ENCODE measurements at regions not wholly inside any gene's neighbourhood (a gene's known extent, or its start where the extent isn't known, plus 50 kb on each side); places are given as distances from the start of the nearest gene placed in this dataset.
A peak's percentile ranks its signal among the peaks of the same experiment; 100 is the strongest.

- no peak for DNase-seq
Measured at GRCh38 chr12:59196989-59197388, 276.7 kb upstream of the LRIG3 start.

DNA sequence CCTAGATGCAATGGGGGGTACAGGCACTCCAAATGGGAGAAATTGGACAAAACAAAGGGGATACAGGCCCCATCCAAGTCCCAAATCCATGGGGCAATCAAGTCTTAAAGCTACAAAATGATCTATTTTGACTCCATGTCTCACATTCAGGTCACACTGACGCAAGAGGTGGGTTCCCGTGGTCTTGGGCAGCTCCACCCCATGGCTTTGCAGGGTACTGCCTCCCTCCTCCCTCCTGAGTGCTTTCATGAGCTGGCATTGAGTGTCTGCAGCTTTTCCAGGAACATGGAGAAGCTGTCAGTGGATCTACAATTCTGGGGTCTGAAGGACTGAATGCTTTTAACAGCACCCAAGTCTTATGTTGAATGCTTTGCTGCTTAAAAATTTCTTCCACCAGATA is 274.5 kb upstream of the LRIG3 start:
- no peak for DNase-seq

GRCh38 chr12:59193476-59194050 is 273.3 kb upstream of the LRIG3 start:
- no peak for DNase-seq

DNA sequence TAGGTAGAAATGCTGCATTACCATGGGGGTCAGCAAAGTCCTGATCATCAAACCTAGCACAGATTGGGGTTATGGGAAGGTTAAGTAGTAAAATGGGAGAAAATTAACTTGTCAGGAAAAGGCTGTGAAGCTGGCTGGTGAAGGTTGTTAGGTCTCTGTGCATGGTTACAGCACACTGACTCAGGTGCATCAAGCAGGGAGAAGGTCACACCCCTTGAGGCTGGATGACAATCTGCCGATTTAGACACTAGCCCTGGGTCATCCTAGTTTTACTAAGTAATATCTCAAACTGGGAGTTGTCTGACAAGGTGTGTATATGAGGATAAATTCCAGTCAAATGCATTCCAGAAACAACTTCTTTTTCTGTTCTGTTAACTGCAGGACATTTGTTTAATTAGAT is 271.1 kb upstream of the LRIG3 start:
- DNase-seq, result no peak

DNA sequence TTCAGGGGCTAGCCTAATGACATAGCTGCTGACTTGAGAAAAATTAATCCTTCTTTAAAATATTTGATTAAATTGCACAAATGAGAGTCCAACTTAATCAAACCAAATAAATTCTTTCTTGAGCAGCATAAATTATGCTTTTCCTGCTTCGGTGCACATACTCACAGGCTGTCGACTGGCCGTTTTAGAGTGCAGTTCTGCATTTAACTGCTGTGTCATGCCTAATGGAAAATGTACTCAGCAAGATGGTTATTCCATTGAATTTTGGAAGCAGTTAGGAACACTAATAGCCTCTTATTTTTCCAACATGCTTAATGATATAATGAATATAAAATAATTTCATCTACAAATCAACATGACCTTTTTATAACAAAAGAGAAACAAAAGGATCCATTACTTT is 266.1 kb upstream of the LRIG3 start:
- DNase-seq, result no peak

DNA sequence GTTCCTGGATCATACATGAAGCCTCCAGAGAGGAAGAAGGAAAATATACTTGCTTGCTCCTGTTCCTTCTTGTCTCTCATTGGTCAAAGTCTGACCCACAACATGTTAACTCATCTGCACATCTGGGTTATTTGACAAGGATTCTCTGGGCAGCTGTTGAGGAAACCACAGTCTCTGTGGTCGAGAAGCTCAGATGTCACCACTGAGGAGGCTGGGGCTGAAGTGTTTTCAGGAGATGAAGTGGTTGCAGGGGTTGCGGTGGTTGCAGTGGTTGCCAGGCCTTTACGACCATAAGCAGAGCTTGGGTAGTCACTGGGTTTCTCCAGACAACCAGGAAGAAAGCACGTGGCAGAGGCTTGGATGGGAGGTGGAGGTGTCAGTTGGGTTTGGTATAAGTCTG is 265.0 kb upstream of the LRIG3 start:
- no peak for DNase-seq

DNA sequence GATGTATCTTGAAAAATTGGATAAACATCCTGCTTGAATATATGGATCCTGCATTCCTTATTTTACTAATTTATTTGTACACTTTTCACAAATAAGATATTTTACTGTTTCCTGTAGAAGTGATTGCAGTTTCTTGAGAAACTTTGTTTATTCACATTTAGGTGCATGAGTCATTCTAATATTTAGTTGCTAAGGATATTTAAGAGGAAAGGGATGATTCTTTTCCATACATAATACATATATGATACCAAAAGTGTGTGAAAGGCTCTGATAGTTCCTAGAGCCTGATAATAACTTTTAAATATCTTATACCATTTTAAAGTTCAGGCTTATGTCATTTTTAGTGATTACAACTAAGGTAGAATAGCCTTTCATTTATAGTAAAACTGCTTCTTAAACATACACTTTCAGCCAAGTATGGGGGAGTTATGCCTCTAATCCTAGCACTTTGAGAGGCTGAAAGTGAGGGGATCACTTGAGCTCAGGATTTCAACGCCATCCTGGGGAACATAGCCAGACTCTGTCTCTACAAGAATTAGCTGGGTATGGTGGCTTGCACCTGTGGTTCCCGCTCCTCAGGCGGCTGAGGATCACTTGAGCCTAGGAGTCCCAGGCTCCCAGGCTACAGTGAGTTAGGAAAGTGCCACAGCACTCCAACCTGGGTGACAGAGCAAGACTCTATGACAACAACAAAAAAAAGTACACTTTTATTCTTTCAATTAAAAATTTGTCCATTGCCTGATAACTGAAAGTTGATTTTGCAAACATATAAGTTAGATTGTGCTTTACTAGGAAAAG is 262.6 kb upstream of the LRIG3 start:
- DNase-seq, result no peak

- peak in 1 of 2 experiments; percentile 1 for DNase-seq
Measured at GRCh38 chr12:59182191-59182590, 261.9 kb upstream of the LRIG3 start.

DNA sequence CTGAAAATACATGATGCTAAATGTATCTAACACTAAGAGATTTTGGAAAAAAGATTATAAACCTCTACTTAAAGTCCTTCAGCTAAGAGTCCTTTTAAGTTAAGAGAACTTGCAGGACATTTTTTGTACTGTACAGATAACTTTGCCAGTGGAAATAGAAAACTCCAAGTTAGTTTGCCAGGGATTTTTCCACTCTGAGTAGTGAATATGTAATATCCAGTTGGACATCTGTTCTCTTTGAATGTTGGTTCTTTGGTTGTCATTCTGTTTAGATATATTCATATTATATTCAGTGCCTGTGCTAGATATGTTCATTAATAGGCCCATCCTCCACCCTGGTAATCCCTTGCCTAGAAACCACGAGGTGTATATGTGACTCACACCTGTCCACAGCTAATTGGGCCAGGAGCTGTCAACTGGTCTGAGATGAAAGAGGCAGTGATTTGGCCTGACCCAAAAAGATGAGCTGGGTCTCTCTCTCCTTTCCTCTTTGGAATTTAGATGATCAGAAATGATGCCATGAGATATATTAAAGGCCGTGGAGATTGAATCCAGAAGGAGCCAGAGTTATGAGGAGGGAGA is 261.0 kb upstream of the LRIG3 start:
- no peak for DNase-seq

DNA sequence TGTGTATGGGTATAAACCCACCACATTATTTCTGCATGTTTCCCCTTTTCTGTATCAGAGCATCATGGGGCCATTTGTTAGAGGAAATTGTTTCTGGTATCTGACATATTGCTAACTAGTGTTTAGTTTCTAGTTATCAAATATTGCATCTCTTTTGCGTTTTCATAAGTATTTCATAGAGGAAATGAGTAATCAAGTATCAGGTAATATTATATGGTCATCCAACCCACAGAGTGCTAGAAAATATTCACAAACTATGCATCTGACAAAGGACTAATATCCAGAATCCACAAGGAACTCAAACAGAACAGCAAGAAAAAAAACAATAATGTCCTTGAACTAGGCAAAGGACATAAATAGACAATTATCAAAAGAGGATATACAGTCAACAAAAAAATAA is 258.9 kb upstream of the LRIG3 start:
- no peak for DNase-seq

- no peak for DNase-seq
Measured at GRCh38 chr12:59173695-59174094, 253.4 kb upstream of the LRIG3 start.

GRCh38 chr12:59168647-59169046 is 248.3 kb upstream of the LRIG3 start:
- DNase-seq, result no peak

- no peak for DNase-seq
Measured at GRCh38 chr12:59166457-59166856, 246.2 kb upstream of the LRIG3 start.

- no peak for DNase-seq
Measured at GRCh38 chr12:59164991-59165718, 244.9 kb upstream of the LRIG3 start.

DNA sequence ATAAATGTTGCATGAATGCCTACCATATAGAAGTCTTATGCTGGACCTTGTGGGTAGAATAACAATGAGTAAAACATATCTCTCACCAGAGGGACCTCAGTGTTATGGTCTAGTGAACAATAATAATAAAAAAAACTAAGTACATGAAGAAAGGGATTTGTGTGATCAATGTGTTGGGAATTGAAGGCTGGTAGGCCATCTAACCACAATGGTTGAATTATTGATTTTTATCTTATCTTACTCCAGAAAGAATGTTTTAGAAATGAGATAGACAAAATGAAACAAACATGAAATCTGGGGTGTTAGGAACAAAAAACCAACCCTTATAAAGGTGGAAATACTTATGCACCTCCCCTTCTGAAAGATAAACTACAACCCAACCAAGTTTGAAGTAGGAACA is 243.9 kb upstream of the LRIG3 start:
- DNase-seq, result no peak

DNA sequence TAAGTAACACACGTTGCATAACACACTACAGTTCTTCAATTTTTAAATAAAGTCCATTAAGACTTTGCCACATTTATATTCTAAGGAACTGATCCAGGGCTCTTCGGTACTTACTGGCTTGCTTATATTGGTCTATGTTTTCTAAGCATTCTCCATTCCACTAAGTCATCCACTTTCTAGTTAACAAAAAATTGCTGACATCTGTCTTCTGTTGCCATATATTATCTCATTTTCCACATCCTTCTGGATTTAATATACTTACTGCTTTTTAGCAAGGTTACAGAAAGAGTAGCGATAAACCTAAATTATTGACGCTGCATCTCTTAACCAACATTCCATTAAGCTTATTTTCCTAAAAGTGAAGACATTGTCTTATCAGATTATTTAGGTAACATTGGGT is 238.4 kb upstream of the LRIG3 start:
- DNase-seq, result no peak

- DNase-seq, result no peak
Measured at GRCh38 chr12:59158066-59158465, 237.8 kb upstream of the LRIG3 start.

GRCh38 chr12:59155448-59155847 is 235.1 kb upstream of the LRIG3 start:
- no peak for DNase-seq

DNA sequence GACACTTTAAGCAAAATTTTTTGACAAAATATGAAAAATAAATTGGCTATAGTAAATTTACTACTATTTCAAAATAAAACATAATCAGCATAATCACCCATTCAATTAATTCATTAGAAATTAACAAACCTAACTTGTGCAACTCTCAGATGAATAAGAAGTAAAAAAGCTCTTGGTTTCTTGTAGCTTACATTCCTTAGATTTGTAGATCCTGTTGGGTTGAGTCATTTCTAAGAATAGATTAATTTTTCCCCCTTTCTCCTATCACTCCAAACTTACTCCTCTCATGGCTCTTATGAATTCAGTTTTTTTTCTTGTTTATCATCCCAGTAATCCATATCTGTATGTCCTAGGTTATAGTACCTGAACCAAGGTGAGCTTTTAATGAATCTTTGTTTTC is 230.9 kb upstream of the LRIG3 start:
- DNase-seq, result no peak

GRCh38 chr12:59149995-59150642 is 229.8 kb upstream of the LRIG3 start:
- no peak for DNase-seq

GRCh38 chr12:59147791-59148190 is 227.5 kb upstream of the LRIG3 start:
- DNase-seq, result no peak

GRCh38 chr12:59142183-59142790 is 222.0 kb upstream of the LRIG3 start:
- no peak for DNase-seq

- no peak for DNase-seq
Measured at GRCh38 chr12:59134750-59135149, 214.4 kb upstream of the LRIG3 start.

Measured in activated CD4-positive, alpha-beta T cell treated with anti-CD3 and anti-CD28 coated beads, Interleukin-2, amount 50 U/mL, for 4 hours (primary cell).